ENCODE measurements at regions not wholly inside any gene's neighbourhood (a gene's known extent, or its start where the extent isn't known, plus 50 kb on each side); places are given as distances from the start of the nearest gene placed in this dataset.
"Not testable (repeated sequence)": the region's sequence is repeated elsewhere in the genome, so short reads cannot be mapped to it uniquely, and the experiment has no call there.

GRCh38 chr11:134497586-134497985 lies 85.5 kb upstream of the B3GAT1 start:
- no peak for ATAC-seq (ENCODE audit: low read depth)

DNA sequence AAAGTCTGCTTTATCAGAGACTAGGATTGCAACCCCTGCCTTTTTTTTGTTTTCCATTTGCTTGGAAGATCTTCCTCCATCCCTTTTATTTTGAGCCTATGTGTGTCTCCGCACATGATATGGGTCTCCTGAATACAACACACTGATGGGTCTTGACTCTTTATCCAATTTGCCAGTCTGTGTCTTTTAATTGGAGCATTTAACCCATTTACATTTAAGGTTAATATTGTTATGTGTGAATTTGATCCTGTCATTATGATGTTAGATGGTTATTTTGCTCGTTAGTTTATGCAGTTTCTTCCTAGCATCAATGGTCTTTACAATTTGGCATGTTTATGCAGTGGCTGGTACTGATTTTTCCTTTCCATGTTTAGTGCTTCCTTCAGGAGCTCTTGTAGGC lies 84.0 kb upstream of the B3GAT1 start:
- DNase-seq; H3K9ac ChIP-seq (ENCODE audit: low read length); POLR2A ChIA-PET; H3K9me3 Mint-ChIP-seq (ENCODE audit: insufficient read depth); H3K4me2 ChIP-seq (replicated peaks; ENCODE audit: low read depth, low read length, poor library complexity, severe bottlenecking); H3K4me1 Mint-ChIP-seq; H3K27ac Mint-ChIP-seq; ATAC-seq (ENCODE audit: low read depth); H3K36me3 ChIP-seq (replicated peaks in 1 of 2; ENCODE audit: control extremely low read depth in 1 of 2, control insufficient read depth in 1 of 2, extremely low read depth in 1 of 2, insufficient read depth in 2 of 2, low read length in 1 of 2); H3K27ac ChIP-seq (ENCODE audit: low read length in 2 of 2); CTCF ChIA-PET; H3K4me1 ChIP-seq (ENCODE audit: control insufficient read depth in 2 of 2, insufficient read depth in 2 of 2, low read length in 2 of 2); H3K4me3 Mint-ChIP-seq; intact Hi-C loops (cut with micrococcal nuclease); H3K79me2 ChIP-seq (ENCODE audit: control insufficient read depth, insufficient read depth, low read length); H3K4me3 ChIP-seq (ENCODE audit: control extremely low read depth in 1 of 5, extremely low read depth in 1 of 5, insufficient read depth in 1 of 5, low read depth in 2 of 5, low read length in 4 of 5); H3K27me3 ChIP-seq (replicated peaks in 1 of 4; ENCODE audit: control extremely low read depth in 1 of 4, control insufficient read depth in 3 of 4, insufficient read depth in 4 of 4, low read length in 3 of 4); H4K20me1 ChIP-seq (ENCODE audit: control insufficient read depth, insufficient read depth, low read length, poor library complexity, severe bottlenecking); H2AFZ ChIP-seq (ENCODE audit: insufficient read depth, low read depth, low read length, poor library complexity, severe bottlenecking): not testable (repeated sequence)
- no CpG with 5 or more reads among the region's 2 CpGs for WGBS (ENCODE audit: insufficient coverage)
- H3K27me3 Mint-ChIP-seq = peaks cover 14% of the 10 kb centered on the region
- peaks cover 0 to 13% (median 0%) of the 10 kb centered on the region in 3 donors for H3K9me3 ChIP-seq (ENCODE audit: control extremely low read depth in 1 of 3, control insufficient read depth in 2 of 3, insufficient read depth in 1 of 3, low read length in 2 of 3)

More at GRCh38 chr11:134497586-134497985, 85.5 kb upstream of the B3GAT1 start:
- no peaks in the 10 kb centered on the region for H3K27me3 ChIP-seq (replicated peaks in 1 of 4; ENCODE audit: control extremely low read depth in 1 of 4, control insufficient read depth in 3 of 4, insufficient read depth in 4 of 4, low read length in 3 of 4)
- H3K4me3 ChIP-seq (ENCODE audit: control extremely low read depth in 1 of 5, extremely low read depth in 1 of 5, insufficient read depth in 1 of 5, low read depth in 2 of 5, low read length in 4 of 5) = no peak overlapping the region
- intact Hi-C loops (cut with micrococcal nuclease) = no loop called here
- no peak overlapping the region for H3K27ac ChIP-seq (ENCODE audit: low read length in 2 of 2)
- H3K79me2 ChIP-seq (ENCODE audit: control insufficient read depth, insufficient read depth, low read length) = no peaks in the 10 kb centered on the region
- no peak overlapping the region for H2AFZ ChIP-seq (ENCODE audit: insufficient read depth, low read depth, low read length, poor library complexity, severe bottlenecking)
- no peaks in the 10 kb centered on the region for H3K4me1 ChIP-seq (ENCODE audit: control insufficient read depth in 2 of 2, insufficient read depth in 2 of 2, low read length in 2 of 2)
- 37% methylated on average over 5 of the region's 5 CpGs for WGBS (ENCODE audit: insufficient coverage)
- POLR2A ChIA-PET = no interaction called here
- TF ChIP-seq, protein P1, sequence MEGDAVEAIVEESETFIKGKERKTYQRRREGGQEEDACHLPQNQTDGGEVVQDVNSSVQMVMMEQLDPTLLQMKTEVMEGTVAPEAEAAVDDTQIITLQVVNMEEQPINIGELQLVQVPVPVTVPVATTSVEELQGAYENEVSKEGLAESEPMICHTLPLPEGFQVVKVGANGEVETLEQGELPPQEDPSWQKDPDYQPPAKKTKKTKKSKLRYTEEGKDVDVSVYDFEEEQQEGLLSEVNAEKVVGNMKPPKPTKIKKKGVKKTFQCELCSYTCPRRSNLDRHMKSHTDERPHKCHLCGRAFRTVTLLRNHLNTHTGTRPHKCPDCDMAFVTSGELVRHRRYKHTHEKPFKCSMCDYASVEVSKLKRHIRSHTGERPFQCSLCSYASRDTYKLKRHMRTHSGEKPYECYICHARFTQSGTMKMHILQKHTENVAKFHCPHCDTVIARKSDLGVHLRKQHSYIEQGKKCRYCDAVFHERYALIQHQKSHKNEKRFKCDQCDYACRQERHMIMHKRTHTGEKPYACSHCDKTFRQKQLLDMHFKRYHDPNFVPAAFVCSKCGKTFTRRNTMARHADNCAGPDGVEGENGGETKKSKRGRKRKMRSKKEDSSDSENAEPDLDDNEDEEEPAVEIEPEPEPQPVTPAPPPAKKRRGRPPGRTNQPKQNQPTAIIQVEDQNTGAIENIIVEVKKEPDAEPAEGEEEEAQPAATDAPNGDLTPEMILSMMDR (IDR thresholded peaks at IDR 0.05) = no peak
- no peak for TF ChIP-seq EZH2 (IDR thresholded peaks at IDR 0.05; ENCODE audit: borderline replicate concordance, insufficient read depth, low read depth, low read length, poor library complexity, severe bottlenecking)
- no peaks in the 10 kb centered on the region for H4K20me1 ChIP-seq (ENCODE audit: control insufficient read depth, insufficient read depth, low read length, poor library complexity, severe bottlenecking)
- no peak overlapping the region for H3K9ac ChIP-seq (ENCODE audit: low read length)
- peaks cover 14% of the 10 kb centered on the region for H3K27me3 Mint-ChIP-seq
- no peak for DNase-seq
- CTCF ChIA-PET = no interaction called here
- H3K4me1 Mint-ChIP-seq = no peaks in the 10 kb centered on the region
- no peak overlapping the region for H3K27ac Mint-ChIP-seq
- peaks cover 5% of the 10 kb centered on the region for H3K9me3 Mint-ChIP-seq (ENCODE audit: insufficient read depth)
- H3K4me2 ChIP-seq (replicated peaks; ENCODE audit: low read depth, low read length, poor library complexity, severe bottlenecking) = no peak overlapping the region
- H3K36me3 ChIP-seq (replicated peaks in 1 of 2; ENCODE audit: control extremely low read depth in 1 of 2, control insufficient read depth in 1 of 2, extremely low read depth in 1 of 2, insufficient read depth in 2 of 2, low read length in 1 of 2) = no peaks in the 10 kb centered on the region
- peaks cover 0 to 13% (median 0%) of the 10 kb centered on the region in 3 donors for H3K9me3 ChIP-seq (ENCODE audit: control extremely low read depth in 1 of 3, control insufficient read depth in 2 of 3, insufficient read depth in 1 of 3, low read length in 2 of 3)
- H3K4me3 Mint-ChIP-seq = no peak overlapping the region

- H3K4me1 Mint-ChIP-seq; H3K4me1 ChIP-seq (ENCODE audit: control insufficient read depth in 2 of 2, insufficient read depth in 2 of 2, low read length in 2 of 2); H3K9me3 Mint-ChIP-seq (ENCODE audit: insufficient read depth); POLR2A ChIA-PET; H3K4me2 ChIP-seq (replicated peaks; ENCODE audit: low read depth, low read length, poor library complexity, severe bottlenecking); H3K27ac Mint-ChIP-seq; ATAC-seq (ENCODE audit: low read depth); H3K79me2 ChIP-seq (ENCODE audit: control insufficient read depth, insufficient read depth, low read length); H2AFZ ChIP-seq (ENCODE audit: insufficient read depth, low read depth, low read length, poor library complexity, severe bottlenecking); H3K4me3 Mint-ChIP-seq; intact Hi-C loops (cut with micrococcal nuclease); DNase-seq; CTCF ChIA-PET; H4K20me1 ChIP-seq (ENCODE audit: control insufficient read depth, insufficient read depth, low read length, poor library complexity, severe bottlenecking); H3K9ac ChIP-seq (ENCODE audit: low read length); H3K27me3 ChIP-seq (replicated peaks in 1 of 4; ENCODE audit: control extremely low read depth in 1 of 4, control insufficient read depth in 3 of 4, insufficient read depth in 4 of 4, low read length in 3 of 4); H3K36me3 ChIP-seq (replicated peaks in 1 of 2; ENCODE audit: control extremely low read depth in 1 of 2, control insufficient read depth in 1 of 2, extremely low read depth in 1 of 2, insufficient read depth in 2 of 2, low read length in 1 of 2); H3K27ac ChIP-seq (ENCODE audit: low read length in 2 of 2); H3K4me3 ChIP-seq (ENCODE audit: control extremely low read depth in 1 of 5, extremely low read depth in 1 of 5, insufficient read depth in 1 of 5, low read depth in 2 of 5, low read length in 4 of 5): not testable (repeated sequence)
- peaks cover 14% of the 10 kb centered on the region for H3K27me3 Mint-ChIP-seq
- WGBS (ENCODE audit: insufficient coverage) = 83% methylated on average over 1 of the region's 2 CpGs
- peaks cover 0 to 16% (median 0%) of the 10 kb centered on the region in 3 donors for H3K9me3 ChIP-seq (ENCODE audit: control extremely low read depth in 1 of 3, control insufficient read depth in 2 of 3, insufficient read depth in 1 of 3, low read length in 2 of 3)
These were observed 82.4 kb upstream of the B3GAT1 start for GRCh38 chr11:134494395-134494794.
